ENCODE measurements at regions not wholly inside any gene's neighbourhood (a gene's known extent, or its start where the extent isn't known, plus 50 kb on each side); places are given as distances from the start of the nearest gene placed in this dataset.
"Not testable (repeated sequence)": the region's sequence is repeated elsewhere in the genome, so short reads cannot be mapped to it uniquely, and the experiment has no call there.

DNA sequence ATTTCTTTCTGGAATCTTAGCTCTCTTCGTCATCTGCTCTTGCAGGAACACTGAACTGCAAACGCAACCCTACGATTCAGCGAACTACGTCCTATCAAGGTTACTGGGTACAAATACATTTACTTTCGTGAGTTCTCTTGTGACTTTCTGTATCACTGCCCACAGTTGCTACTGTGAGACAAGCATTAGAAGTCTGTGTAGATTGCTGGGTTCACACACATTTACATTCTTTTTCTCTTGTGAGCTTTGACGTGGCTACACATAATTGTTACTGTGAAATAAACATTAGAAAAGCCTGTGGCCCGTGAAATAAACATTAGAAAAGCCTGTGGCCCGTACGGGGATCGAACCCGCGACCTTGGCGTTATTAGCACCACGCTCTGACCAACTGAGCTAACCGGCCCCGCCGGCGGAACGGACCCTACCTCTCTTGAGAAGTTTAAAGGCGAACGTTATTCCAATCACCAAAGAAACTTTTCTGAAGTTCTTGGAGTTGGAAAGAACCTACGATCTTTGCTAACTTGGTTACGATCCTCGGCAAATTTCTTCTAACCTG is 61.2 kb upstream of the ZNF322 start:
- not testable (repeated sequence) for DNase-seq

DNA sequence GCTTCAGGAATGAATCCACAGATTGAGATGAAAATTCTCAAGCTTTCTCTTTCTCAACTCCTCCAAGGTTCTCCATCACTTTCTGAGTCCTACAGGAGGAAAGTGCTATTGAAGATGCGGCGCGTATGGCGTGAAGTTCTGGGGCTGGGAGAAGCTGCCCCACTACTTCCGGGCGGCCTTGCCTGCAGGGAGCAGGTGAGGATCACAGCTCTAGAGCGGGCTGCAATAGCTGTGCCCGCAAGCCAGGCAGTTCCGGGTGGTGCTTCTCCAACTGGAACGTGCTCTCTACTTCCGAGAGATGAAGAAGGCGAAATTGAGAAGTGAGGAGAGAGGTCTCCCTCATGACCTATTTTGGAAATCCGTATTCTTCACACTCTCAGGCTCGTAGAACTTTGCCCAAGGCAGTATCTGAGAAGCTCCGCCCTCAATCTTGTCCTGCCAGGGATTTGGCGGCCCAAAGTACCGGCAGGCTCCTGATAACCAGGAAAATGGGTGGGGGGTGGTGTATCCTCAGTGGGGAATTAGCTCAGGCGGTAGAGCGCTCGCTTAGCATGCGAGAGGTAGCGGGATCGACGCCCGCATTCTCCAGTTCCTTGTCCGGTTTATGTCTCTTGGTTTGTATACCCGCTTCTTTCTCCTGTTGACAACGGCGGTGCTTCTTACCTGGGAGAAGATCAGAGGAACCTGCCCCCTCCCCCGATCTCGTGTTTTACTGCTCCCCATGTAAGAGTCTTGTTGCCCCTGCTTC is 70.6 kb upstream of the ZNF322 start:
- not testable (repeated sequence) for DNase-seq

DNA sequence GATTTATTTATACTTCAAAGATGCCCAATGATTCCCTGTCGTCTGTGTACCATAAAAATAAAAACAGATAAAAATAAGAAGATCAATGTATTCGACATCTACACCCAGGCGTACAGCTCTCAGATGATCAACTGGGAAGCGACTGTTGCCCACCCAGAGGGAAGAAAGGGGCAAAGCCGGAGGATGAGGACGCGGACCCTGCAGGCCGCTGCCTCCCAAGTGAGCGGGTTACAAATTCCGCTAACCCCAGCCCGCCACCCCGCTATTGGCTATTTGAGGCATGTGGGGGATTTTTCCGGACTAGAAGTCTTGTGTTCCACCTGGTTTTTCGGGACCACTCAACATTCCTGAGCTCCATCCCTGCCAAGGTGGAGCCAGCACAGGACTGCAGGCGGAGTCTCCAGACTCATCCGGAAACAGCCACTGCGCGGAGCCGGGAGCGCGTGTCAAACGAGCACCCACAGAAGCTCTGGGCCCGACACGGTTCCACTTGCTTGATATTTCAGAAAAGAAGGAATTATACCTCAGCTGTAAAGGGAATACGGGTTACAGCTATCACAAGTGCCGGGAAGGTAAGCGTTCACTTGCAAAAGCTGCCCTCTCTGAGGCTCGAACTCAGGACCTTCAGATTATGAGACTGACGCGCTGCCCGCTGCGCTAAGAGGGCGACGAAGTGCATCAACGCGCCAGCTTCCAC is 75.4 kb upstream of the ZNF322 start:
- not testable (repeated sequence) for DNase-seq

DNA sequence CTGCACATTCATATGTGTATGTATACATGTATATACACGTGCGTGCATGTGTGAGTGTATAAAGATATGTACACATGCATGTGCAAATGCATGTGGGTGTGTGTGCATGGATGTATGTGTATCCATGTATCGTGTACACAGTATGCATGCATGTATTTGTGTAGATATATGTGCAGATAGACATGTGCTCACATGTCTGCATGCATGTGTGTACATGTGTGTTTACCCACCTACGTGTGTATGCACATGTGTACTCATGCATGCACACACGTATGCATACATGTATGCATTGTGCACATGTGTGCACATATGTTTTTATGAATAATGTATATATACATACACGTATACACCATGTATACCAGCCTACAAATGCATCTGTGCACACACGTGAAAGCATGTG is 80.3 kb upstream of the ZNF322 start:
- no peak for DNase-seq

DNA sequence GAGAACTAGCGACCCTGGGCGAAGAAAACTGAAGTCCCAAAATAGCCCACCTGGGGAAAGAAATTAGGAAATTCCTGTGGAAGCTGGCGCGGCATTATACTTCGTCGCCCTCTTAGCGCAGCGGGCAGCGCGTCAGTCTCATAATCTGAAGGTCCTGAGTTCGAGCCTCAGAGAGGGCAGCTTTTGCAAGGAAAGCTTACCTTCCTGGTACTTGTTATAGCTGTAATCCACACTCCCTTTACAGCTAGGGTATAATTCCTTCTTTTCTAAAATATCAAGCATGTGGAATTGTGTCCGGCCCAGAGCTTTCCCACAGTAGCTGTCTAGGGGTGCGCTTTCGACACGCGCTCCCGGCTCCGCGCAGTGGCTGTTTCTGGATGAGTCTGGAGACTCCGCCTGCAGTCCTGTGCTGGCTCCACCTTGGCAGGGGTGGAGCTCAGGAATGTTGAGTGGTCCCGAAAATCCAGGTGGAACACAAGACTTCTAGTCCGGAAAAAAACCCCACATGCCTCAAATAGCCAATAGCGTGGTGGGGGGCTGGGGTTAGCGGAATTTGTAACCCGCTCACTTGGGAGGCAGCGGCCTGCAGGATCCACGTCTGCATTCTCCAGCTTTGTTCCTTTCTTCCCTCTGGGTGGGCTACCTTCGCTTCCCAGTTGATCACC is 83.7 kb upstream of the ZNF322 start:
- no peak for DNase-seq

GRCh38 chr6:26743941-26744699 is 84.6 kb upstream of the ZNF322 start:
- no peak for DNase-seq

GRCh38 chr6:26744837-26745282 is 85.3 kb upstream of the ZNF322 start:
- DNase-seq, result not testable (repeated sequence)

DNA sequence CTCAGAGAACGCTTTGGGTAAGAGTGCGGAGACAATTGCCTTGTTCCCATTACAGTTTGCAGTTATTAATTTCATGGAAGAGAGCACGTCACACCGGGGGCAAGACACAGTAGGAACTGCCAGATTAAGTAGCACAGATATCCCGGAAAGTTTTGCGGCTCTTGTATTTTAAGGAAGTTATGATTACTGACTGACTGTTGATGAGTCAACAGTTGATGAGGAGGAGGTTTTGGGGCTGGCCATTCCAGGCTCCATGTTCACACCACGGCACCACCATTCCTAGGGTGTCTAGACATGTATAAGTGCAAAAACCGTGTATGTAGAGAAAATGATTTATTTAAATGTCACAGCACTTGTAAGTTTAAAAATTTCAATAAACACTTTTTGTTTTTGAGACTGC is 86.4 kb upstream of the ZNF322 start:
- not testable (repeated sequence) for DNase-seq

GRCh38 chr6:26749126-26749758 is 89.7 kb upstream of the ZNF322 start:
- not testable (repeated sequence) for DNase-seq

DNA sequence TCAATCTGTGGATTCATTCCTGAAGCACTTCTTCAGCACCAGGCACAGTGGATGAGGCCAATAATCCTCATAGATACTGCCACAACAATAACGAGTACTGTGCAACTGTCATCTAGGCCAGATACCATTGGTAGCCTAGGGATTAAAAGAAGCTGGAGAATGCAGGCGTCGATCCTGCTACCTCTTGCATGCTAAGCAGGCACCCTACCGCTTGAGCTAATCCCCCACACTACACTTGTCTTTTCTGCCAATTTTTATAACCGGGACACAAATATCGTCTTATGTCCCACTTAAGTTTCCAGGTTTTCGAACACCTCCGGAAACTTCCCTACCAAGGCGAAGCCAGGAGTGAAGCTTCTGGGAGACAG is 90.2 kb upstream of the ZNF322 start:
- not testable (repeated sequence) for DNase-seq

DNA sequence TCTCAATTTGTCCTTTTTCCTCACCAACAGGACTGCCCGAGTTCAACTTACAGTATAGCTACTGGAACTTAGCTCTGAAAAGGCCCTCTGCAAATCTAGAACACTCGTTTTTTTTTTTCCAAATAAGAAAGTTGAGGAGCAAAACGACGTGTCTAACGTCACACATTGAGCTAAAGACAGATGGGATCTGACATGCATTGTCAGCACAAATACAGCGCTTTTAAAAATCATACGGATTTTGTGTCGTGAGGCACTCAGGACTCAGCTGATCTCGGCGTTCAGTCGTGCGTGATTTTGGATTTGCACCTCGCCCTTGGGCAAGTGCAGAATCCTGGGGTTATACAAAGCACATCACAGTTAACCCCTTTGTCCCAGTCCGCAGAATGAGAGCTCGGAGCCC is 94.7 kb upstream of the ZNF322 start:
- no peak for DNase-seq

DNA sequence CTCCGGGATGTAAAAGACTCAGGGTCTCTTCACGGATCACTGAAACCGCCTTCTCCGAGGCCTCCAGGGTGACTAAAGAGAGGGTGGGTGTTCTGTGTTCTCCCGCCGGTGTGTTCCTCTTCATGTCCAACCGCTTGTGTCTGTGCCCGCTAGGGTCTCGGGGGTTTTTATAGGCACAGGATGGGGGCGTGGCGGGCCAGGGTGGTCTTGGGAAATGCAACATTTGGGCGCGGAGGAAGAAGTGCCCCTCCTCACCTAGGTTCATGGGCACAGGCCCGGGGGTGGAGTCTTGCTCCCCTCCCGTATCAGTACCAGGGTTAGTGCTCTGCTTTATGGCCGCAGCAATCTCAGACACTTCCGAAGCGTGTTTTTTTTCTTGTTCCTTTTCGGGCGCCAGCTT is 95.3 kb upstream of the ZNF322 start:
- not testable (repeated sequence) for DNase-seq

DNA sequence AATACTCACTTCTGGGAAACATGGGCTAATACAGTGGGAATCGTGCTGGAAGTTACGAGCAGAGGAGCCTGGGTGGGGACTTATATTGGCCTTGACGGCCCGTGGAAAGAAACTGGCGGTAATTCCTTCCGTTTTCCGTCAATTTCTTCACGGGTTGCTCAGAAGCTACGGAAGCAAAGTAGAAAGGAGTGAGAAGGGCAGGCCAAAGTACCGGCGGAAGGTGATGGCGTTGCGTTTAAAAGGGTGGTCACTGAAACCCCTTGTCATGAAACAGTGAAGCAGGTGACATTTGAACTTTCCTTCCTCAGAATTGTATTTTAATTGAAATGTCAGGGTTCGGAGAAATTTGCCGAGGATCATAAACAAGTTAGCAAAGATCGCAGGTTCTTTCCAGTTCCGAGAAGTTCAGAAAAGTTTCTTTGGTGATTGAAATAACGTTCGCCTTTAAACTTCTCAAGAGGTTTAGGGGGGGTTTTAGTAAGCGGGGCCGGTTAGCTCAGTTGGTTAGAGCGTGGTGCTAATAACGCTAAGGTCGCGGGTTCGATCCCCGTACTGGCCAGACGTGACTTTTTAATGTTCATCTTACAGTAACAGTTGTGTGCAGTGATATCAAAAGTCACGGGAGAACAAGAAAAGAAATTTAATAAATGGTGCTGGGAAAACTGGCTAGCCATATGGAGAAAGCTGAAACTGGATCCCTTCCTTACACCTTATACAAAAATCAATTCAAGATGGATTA is 96.7 kb upstream of the ZNF322 start:
- not testable (repeated sequence) for DNase-seq

DNA sequence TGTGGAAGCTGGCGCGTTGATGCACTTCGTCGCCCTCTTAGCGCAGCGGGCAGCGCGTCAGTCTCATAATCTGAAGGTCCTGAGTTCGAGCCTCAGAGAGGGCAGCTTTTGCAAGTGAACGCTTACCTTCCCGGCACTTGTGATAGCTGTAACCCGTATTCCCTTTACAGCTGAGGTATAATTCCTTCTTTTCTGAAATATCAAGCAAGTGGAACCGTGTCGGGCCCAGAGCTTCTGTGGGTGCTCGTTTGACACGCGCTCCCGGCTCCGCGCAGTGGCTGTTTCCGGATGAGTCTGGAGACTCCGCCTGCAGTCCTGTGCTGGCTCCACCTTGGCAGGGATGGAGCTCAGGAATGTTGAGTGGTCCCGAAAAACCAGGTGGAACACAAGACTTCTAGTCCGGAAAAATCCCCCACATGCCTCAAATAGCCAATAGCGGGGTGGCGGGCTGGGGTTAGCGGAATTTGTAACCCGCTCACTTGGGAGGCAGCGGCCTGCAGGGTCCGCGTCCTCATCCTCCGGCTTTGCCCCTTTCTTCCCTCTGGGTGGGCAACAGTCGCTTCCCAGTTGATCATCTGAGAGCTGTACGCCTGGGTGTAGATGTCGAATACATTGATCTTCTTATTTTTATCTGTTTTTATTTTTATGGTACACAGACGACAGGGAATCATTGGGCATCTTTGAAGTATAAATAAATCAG is 106.8 kb upstream of the ZNF322 start:
- DNase-seq, result not testable (repeated sequence)

DNA sequence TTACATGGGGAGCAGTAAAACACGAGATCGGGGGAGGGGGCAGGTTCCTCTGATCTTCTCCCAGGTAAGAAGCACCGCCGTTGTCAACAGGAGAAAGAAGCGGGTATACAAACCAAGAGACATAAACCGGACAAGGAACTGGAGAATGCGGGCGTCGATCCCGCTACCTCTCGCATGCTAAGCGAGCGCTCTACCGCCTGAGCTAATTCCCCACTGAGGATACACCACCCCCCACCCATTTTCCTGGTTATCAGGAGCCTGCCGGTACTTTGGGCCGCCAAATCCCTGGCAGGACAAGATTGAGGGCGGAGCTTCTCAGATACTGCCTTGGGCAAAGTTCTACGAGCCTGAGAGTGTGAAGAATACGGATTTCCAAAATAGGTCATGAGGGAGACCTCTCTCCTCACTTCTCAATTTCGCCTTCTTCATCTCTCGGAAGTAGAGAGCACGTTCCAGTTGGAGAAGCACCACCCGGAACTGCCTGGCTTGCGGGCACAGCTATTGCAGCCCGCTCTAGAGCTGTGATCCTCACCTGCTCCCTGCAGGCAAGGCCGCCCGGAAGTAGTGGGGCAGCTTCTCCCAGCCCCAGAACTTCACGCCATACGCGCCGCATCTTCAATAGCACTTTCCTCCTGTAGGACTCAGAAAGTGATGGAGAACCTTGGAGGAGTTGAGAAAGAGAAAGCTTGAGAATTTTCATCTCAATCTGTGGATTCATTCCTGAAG is 111.6 kb upstream of the ZNF322 start:
- not testable (repeated sequence) for DNase-seq

DNA sequence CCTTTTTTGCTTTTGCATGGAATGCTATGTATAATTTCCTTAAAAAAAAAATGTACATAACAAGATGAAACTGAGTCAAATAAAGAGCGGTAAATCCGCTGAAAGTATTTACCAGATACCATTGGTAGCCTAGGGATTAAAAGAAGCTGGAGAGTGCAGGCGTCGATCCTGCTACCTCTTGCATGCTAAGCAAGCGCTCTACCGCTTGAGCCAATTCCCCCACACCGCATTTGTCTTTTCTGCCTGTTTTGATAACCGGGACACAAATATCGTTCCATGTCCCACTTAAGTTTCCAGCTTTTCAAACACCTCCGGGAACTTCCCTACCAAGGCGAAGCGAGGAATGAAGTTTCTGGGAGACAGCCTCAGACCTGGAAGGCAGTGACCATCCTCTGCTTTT is 113.9 kb upstream of the ZNF322 start:
- not testable (repeated sequence) for DNase-seq

GRCh38 chr6:26780563-26780962 is 121.0 kb upstream of the ZNF322 start:
- DNase-seq, result not testable (repeated sequence)

DNA sequence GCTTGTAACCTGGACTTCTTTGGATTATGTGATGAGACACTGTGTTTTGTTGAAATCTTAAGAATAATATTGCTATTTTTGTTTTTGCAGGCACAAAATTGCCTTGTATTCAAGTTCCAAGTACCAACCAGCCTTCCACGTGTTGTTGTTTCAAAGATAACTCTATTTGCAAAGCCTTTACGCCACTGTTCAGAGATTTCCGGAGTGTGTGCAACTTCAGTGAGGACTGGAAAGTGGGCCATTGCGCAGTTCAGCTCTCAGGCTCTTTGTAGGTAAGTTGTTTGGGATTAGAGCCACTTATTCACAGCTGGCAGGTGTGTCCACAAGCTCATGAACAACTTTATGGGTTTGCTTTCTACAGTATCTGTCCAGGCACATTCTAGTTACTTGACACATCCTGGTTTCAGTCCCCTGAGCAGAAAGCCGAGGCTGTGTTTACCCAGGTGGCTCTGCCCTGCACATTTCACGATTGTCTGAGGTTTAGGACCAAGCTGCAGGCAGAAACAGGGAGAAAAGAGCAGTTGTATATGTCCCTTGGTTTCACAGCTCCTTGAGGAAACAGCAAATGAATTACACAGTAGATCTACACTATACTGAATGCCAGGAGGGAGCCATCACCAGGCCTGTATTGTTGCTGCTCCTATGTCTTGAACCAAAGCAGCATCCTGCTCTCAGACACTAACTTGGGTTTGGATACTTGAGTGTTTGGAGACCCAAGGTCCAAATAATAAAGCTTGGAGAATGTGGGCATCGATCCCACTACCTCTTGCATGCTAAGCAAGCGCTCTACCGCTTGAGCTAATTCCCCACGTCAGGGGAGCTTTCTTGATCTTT is 136.1 kb upstream of the ZNF322 start:
- not testable (repeated sequence) for DNase-seq
